NCI-H345 (cell line): ENCODE measurements at regions not wholly inside any gene's neighbourhood (a gene's known extent, or its start where the extent isn't known, plus 50 kb on each side); places are given as distances from the start of the nearest gene placed in this dataset.

Experiments
- DNase-seq: peaks from one replicate; lab custom pipeline; 2025; lab: John Stamatoyannopoulos, UW

DNA sequence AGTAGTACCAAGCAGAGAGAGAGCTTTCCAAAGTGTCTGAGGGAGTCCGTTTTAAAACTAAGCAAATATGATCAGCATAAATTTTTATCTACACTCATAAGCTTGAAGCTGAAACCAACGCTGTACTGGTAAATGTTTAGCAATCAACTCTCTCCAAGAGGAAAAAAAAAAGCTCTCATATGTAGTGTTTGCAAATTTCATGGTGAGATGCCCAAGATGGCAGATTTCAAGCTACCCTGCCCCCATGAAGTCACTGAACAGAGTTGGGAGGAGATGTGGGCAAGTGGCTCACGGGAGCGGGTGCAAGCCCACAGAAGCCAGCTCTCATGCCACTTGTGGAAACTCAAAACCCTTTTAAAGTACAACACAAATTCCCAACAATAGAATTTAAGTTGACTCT is 475.8 kb downstream of the BCAT1 start:
- DNase-seq: no peak

DNA sequence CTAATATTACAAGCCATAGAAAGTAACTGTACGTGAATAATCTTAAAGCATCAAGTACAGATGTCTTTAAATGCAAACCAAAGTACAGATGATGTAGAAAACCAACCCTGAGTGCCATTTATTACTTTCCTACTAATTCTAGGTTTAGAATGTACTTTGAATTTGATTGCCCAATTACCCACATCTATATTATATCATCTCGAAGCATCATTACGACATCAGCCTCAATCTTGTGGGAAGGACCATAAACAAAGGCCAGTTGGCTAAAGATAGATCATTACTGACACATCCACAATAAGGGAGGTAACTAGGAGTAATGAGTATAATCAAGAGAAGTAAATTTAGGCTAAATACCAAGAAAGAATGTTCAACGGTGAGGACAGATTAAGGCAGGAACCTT is 478.9 kb downstream of the BCAT1 start:
- DNase-seq: no peak

DNA sequence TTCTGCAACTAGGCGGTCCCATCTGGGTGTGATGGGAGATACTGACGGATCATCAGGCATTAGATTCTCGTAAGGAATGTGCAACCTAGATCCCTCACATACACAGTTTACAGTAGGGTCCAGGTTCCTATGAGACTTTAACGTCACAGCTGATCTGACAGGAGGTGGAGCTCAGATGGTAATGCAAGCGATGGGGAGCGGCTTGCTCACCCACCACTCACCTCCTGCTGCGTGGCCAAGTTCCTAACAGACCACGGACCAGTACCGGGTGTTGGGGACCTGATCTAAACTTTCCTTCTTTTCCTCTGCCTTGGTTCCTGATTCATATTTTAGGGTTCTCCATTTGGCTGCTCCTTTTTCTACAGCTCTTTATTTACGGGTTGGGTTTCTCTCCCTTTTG is 479.8 kb downstream of the BCAT1 start:
- DNase-seq: no peak

DNA sequence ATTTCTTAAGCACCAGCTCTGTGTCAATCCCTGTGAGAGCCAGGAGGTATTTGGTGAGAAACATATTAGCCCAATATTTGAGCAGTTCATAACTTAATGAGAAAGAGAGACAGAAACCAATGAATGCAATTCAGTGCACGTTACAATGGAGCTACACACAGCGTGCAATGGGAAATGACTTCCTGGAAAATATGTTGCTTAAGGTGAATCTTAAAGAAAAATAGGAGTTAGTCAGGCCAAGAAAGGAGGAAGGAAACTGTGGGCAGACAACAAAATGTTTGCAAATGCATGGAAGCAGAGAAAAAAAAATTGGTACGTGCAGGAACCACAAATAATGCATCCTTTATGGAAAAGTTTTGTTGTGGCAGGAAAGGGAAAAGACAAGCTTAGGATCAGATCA is 481.7 kb downstream of the BCAT1 start:
- no peak for DNase-seq

DNA sequence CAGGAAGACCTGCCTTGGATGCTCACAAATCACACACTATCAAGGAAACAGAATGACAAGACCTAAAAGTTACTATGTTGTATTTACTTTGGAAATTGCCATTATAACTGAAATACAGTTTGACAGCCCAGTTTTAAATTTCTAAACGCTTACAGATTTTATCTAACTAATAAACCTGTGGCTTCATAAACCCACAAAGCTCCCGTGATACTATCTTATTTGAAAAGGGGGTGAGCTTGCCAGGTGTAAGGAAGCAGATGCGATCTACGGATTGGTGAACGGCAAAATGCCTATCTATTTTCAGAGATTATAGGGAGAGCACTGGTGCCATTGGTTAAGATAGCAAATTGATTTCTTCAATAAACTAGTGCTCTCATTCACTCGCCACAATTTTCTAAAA is 485.5 kb downstream of the BCAT1 start:
- no peak for DNase-seq

DNA sequence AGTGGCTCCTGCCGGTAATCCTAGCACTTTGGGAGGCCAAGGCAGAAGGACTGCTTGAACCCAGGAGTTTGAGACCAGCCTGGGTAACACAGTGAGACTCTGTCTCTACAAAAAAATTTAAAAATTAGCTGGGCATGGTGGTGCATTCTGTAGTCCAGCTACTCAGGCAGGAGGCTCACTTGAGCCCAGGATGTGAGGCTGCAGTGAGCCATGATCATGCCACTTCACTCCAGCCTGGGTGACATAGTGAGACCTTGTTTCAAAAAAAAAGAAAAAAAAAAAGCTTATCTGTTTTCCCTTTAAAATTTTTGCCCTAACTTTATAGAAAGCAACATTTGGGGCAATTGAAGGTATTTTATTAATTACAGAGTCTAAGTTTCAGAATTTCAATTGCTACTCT is 486.0 kb downstream of the BCAT1 start:
- DNase-seq: no peak

DNA sequence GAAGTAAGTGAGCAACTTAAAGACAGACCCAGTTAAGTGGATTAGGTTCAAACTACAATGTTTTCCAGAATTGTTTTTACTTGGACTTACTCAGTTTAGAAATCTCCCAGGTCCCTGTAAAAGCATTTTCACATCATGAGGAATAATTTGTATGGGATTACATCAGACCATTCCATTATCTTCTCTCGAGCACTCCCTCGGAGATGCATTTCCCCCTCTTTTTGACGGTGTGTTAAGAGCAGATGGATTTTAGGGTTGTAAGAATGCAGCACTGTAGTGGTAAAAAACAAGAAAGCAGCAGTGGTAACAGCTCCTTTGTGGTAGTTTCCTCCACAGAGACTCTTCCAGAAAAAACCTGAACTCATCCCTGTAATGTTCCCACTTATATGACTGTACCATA is 488.4 kb downstream of the BCAT1 start:
- no peak for DNase-seq

DNA sequence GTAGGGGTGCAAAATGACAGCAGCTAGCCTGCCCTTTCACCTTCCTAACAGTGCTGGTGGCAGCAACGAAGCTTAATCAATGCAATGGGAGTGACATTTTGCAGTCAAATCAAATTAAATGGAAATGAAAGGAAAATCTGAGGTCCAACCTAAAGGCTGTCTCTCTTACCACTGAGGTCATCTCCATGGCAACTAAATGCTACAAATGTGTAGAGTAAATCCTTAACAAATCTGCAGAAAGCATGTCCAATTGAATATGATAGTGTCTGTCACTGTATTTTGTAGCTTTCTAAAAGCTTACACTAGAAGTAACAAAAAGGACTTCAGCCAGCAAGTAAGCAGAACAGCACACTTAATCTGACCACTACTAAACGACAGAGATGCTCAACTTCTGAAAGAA is 488.8 kb downstream of the BCAT1 start:
- no peak for DNase-seq

DNA sequence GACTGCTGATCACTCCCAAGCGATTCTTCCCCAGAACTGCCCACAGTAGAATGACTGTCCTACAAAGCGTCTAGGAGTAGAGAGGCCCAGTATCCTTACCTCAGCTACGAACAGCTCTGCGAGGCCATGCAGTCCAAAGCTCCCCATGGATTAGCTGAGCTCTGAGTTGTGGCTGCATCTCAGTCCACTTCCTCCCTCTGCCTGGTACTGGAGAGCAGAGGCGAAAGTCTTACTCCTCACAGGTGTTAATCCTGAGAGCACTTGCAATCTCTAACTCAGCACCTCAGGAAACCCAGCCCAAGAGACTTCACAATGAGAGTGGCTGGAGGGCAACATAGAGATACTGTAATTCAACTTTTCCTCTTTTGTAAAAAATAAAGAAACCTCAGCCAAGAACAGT is 493.1 kb downstream of the BCAT1 start:
- DNase-seq: no peak

DNA sequence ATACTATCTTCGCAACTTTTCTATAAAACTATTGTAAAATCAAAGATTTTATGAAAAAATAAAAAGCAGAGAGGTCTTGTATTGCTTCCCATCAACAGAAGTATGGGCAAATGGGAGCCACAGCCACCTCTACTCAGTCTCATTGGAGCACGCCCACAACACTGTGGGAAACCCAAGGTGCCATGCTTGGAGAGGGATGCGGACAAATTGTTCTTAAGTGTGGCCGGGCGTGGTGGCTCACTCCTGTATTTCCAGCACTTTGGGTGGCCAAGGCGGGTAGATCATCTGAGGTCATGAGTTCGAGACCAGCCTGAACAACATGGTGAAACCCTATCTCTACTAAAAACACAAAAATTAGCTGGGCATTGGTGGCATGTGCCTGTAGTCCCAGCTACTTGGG is 498.2 kb upstream of the SOX5 start:
- no peak for DNase-seq

DNA sequence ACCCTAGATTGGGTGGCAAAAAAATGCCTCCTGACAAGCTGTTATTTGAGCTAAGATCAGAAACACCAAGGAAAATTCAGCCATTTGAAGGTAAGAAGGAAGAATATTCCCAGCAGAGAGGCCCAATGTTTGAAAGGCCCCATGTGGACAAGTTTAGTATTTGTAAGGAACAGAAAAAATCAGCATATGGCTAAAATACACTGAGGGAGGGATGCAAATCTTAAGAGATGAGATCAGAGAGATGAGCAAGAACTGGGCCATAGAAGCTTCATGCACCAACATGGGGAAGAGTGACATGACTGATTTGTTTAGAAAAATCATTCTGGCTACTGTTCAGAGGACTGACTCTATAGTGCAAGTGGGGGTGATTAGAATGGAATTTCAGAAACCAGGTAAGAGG is 496.8 kb upstream of the SOX5 start:
- DNase-seq: no peak

DNA sequence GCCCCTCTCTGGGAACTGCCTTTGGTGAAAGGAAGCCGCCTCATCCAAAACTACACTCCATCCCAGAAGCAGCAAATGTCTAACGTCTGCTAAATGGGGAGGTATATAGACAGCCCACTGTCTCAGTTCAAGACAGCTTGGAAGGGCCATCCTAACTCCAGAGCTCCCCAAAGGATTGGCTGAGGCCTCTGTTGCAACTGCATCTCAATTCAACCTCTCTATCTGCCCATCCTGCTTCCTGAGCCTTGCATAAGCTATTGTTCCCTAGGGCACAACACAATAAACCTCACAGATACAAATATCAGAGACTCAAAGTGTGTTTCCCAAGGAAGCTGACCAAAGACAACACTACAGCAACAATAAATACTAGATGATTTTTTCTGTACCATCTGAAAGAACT is 495.2 kb upstream of the SOX5 start:
- no peak for DNase-seq

DNA sequence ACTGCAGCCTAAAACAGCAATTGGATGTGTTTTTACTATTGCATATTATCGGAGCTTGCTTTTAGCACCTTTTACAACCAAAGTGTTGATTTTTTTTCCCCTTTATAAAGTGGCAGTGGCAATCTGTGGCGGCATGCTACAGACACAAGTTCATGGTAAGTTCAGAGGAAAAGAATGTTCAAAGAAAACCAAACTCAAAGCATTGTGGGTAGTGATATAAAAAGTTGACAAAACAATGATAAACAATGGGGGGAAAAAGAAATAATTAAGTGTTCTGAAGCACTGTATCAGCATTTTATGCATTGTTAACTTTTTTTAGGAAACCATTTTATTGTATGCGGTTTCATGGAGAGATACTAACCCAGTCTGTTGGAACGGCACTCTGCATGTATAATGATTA is 492.0 kb upstream of the SOX5 start:
- DNase-seq: no peak

DNA sequence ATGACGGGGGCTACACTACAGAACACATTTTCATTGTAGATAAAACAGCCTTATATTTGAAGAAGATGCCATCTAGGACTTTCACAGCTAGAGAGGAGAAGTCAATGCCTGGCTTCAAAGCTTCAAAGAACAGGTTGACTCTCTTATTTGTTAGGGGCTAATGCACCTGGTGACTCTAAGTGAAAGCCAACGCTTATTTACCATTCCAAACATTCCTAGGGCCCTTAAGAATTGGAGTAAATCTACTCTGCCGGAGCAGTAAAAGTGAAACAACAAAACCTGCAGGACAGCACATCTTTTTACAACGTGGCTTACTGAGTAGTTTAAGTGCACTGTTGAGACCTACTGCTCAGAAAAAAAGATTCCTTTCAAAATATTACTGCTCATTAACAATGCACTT is 487.2 kb upstream of the SOX5 start:
- DNase-seq: no peak

DNA sequence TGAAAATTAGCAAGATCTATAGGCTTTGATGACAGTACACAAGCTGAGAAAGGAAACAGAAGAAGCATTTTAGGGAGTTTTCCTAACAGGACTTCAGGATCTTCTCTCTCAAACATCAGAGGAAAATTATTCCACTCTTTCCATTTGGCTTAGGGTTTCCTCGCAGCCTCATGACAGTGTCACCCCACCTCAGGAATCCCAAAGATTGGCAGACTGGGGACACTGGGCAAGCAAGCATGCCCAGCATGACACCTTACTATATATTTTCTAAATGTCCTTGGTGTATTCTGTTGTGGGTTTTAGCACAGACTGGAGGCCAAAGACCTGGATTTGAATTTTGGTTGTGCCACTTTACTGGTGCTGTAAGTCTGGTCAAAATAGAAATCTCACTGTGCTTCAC is 482.4 kb upstream of the SOX5 start:
- no peak for DNase-seq

DNA sequence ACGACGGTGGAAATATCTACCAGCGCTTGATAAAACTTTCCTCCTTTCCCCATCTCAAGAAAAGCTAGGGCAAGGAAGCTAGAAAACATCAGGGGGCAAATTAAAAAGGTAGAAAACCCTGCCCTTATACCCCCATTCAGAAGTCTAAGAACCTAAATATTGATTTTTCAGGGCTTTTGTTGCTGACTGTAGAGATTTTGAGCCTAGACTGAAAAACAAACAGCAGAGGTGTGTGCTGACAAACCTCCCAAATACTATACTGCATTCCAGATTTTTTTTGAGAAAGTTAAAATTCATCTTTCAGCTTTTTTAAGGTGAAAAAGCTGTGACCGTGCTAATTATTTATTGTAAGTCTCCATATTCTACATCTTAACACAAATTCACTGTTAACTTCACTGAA is 478.3 kb upstream of the SOX5 start:
- no peak for DNase-seq

DNA sequence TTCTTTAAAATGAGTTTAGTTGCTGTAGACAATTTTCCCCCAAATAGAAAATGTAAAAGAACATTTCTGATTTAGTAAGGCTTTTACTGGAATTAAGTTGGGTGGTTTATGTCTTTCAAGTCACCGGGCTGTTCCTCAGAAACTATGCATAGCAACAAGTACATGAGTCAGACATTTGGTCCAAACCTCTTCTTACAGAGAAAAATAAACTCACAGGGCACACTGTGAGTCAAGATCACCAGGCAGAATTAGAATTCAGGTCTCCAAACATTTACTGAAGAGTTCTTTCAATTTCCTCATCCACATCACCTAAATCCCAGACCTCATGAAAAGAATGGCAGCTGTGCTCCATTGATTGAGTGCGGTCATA is 476.1 kb upstream of the SOX5 start:
- no peak for DNase-seq

DNA sequence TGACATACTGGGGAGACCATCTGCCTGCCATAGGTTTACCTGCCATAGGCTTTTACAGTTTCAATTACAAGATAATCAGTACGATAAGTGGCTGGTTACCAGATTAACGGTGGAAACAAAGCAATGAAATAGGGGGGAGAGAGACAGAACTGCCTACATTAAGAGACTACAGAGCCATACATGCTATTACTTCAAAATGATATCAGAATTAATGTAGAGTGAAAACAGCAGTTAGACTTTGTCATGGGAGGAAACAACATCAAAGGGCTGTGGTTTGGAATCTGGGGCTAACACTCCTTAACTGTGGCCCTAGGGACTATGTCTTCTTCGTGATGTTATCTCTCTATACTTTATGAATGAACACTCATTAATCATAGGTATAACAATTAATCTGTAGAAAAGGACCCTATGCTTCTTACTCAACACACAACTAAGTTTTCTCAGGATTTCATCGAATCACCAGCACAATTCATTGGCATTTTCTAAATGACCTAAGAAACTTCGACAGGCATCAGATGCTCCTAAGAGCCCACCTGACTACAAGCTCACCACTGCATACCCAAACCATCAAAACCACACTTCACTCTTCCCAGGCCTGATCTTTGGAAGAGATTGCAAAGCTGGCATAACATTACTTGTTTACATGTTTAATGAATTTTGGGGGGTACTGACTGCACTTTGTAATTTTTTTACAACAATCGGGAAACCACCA is 475.6 kb upstream of the SOX5 start:
- DNase-seq: no peak

DNA sequence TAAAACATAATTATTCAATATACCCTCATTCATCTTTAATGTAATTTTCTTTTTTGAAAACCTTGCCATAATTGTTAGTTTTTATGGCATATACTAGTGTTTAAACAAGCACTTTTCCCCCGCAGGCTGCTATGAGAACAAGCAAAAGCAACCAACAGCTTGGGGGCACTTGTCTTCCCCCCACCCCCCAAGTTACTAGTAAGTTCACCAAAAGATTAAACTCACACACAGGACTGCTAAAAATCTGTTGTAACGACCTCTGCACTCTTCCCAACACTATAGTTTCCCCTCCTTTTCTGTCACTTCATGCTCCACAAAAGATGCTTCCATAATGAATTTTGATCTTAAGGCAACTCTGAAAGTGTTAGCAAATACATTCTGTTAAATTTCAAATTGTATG is 474.9 kb upstream of the SOX5 start:
- no peak for DNase-seq

DNA sequence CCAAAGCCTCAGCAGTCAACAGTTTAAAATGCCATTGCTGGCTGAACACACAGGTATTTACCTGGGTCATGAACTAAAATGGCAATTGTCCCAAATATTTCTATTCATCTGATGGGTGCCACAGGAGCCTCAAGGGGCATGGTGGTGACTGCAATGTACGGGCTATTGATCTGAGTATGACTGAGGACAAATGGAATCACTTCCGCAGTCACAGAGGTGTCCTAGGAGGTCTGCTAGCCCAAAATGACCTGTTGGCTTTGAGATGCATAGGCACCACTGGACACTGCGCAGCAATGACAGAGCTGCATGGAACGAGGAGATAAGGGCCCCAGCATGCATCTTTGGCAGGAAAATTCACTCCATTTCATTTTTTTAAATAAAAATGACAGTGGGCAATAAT is 474.1 kb upstream of the SOX5 start:
- no peak for DNase-seq

DNA sequence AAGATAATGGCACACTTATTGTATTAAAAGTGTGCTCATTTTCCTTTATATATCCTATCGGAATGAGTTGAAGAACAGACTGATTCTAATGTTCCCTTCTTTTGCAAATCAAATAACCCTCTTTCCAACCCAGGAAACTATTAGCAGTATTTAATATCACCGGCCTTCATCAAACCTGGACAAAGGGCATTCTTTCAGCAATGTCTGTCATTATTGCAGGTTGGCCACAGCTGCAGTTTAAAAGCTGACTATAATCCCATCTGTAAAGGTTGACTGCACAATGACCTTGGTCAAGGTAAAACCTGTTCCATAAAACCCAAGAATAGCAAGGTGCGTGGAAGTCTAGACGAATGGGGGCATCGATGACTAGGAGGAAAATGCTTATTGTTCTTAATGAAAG is 472.3 kb upstream of the SOX5 start:
- DNase-seq: no peak

DNA sequence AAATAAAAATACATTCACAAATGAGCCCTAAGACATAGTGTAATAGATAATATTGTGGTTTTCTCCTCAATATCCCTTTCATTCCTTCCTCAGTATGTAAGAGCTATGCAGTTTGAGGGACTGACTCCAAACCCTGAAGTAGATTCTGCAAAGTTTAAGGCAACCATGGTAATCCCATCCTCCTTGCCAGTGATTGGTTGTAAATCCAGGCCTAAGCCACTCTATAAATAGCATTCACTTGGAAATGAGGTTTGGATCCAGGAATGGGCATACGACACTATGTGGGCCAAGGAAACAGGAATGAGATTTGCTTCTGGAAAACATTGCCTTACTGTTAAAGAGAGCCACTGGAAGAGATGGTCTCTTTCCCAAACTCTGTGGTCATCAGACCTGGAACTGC is 468.7 kb upstream of the SOX5 start:
- DNase-seq: no peak

DNA sequence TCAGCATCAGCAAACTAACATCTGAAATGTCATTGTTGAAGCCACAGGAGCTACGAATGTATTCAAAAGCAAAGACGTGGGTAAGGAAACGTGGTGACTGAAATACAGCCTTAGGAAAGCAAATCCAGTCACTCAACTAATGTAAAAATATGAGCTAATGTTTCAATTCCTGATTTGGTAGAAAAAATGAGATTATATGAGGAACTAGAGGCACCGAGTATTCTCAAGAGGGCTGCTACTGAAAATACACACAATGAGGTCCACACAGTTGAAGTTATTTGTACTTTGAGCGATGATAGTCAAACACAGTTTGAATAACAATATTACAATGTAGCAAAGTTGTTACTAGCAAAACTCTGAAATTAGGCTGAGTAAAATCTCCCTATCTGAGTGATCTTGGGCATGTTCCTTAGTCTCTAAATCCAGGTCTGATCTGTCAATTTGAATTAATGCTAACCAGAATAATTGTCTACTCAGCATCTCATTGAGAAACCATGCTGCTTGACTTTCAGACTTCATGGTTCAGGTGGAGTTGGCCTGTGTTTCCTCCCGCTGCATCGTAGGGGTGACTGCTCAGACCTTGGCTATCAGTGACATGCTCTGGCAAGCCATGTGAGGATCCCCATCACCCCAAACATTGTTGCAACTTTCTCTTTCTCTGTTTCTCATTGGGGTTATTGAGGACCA is 467.1 kb upstream of the SOX5 start:
- DNase-seq: no peak

DNA sequence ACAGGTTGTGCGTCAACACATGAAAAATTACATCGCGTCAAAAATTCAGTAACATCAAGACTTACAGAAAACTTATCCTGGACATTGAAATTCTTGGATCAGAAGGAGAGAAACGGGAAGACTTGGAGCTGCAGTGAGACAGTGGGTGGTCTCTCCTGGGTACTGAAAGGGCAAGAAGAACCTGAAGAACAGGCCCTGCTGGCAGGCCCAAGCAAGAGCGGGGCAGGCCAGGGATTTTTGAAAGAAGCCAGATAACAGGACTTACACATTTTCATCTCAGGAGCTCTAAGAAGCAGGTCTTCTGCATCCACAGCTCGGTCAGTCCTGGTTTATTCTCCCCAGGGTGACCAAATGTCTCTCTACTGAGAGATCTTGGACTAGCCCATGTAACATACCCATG is 466.5 kb upstream of the SOX5 start:
- DNase-seq: no peak
